ENCODE measurements at regions not wholly inside any gene's neighbourhood (a gene's known extent, or its start where the extent isn't known, plus 50 kb on each side); places are given as distances from the start of the nearest gene placed in this dataset.

GRCh38 chr14:39614297-39614923, 182.2 kb upstream of the FBXO33 start:
- no TSS peak for BruUV-seq (replicated peaks)
- ATAC-seq (no peak), DNase-seq (ENCODE audit: low read depth, low spot score) (no peak)
- TF ChIP-seq FOSL1 (IDR thresholded peaks at IDR 0.05; ENCODE audit: low read depth) (no peak), TCF7L2 (IDR thresholded peaks at IDR 0.05; ENCODE audit: borderline replicate concordance, extremely low read depth, insufficient read depth, insufficient read length) (no peak), EZH2 (IDR thresholded peaks at IDR 0.05) (no peak), EGR1 (IDR thresholded peaks at IDR 0.05; ENCODE audit: low read depth) (no peak), ZFX (IDR thresholded peaks at IDR 0.05) (no peak), ATF3 (IDR thresholded peaks at IDR 0.05) (no peak), REST (IDR thresholded peaks at IDR 0.05; ENCODE audit: low read depth) (no peak), ELF1 (IDR thresholded peaks at IDR 0.05; ENCODE audit: borderline replicate concordance, low read depth) (no peak), CEBPB (IDR thresholded peaks at IDR 0.05; ENCODE audit: low read depth) (no peak)
- Histone ChIP-seq H4K20me1 (ENCODE audit: insufficient read depth) (no peaks in the 10 kb centered on the region), H3K27me3 (ENCODE audit: insufficient read depth, low read length) (no peaks in the 10 kb centered on the region), H3K9me2 (ENCODE audit: insufficient read depth) (no peaks in the 10 kb centered on the region), H3K36me3 (ENCODE audit: control insufficient read depth in 1 of 2, insufficient read depth in 2 of 2, low read length in 2 of 2) (no peaks in the 10 kb centered on the region), H3K4me1 (ENCODE audit: control insufficient read depth in 1 of 2, insufficient read depth in 2 of 2, low read length in 2 of 2) (no peaks in the 10 kb centered on the region), H3K9ac (ENCODE audit: low read length) (no peak overlapping the region), H3K4me2 (ENCODE audit: low read length) (no peak overlapping the region), H3K4me3 (replicated peaks in 1 of 2; ENCODE audit: low read depth in 1 of 2, low read length in 2 of 2) (no peak overlapping the region), H3K27ac (ENCODE audit: low read depth, low read length) (no peak overlapping the region), H2AFZ (ENCODE audit: low read depth, low read length, poor library complexity, severe bottlenecking) (no peak overlapping the region), H3K9me3 (ENCODE audit: control insufficient read depth in 1 of 2, insufficient read depth in 1 of 2, low read depth in 1 of 2, low read length in 2 of 2) (no peaks in the 10 kb centered on the region), H3K79me2 (ENCODE audit: insufficient read depth, low read length) (no peaks in the 10 kb centered on the region)
- ChIA-PET CTCF (no interaction called here), POLR2A (no interaction called here), RAD21 (ENCODE audit: low non-redundant PET in 1 of 2, low total read pairs in 2 of 2, uncharacterized antibody in 2 of 2, unreplicated experiment in 2 of 2) (no interaction called here)
- intact Hi-C loops (cut with micrococcal nuclease), result no loop called here
